ENCODE measurements at regions not wholly inside any gene's neighbourhood (a gene's known extent, or its start where the extent isn't known, plus 50 kb on each side); places are given as distances from the start of the nearest gene placed in this dataset.

- H2AK5ac ChIP-seq (ENCODE audit: low read depth, low read length), result no peak overlapping the region
- no peak overlapping the region for H3K18ac ChIP-seq (ENCODE audit: low read length)
- no peaks in the 10 kb centered on the region for H3K27me3 ChIP-seq (ENCODE audit: control insufficient read depth in 3 of 3, insufficient read depth in 3 of 3, low read depth in 1 of 3, low read length in 3 of 3)
- no peak for DNase-seq (ENCODE audit: low spot score)
- H2BK12ac ChIP-seq (ENCODE audit: low read length), result no peak overlapping the region
- no peak overlapping the region for H3K9ac ChIP-seq (ENCODE audit: low read depth, low read length, poor library complexity)
- no peak overlapping the region for H2AFZ ChIP-seq (ENCODE audit: low read length)
- no peak overlapping the region for H2BK15ac ChIP-seq (ENCODE audit: low read length)
- H3K4me2 ChIP-seq (ENCODE audit: insufficient read depth, low read length, poor library complexity, severe bottlenecking), result no peak overlapping the region
- H3K4me1 ChIP-seq (ENCODE audit: control insufficient read depth in 2 of 2, insufficient read depth in 1 of 2, low read depth in 1 of 2, low read length in 2 of 2), result peaks cover 0 to 1% of the 10 kb centered on the region in 2 donors
- H3K79me1 ChIP-seq (ENCODE audit: low read depth, low read length), result no peaks in the 10 kb centered on the region
- no peaks in the 10 kb centered on the region for H3K9me3 ChIP-seq (replicated peaks in 1 of 2; ENCODE audit: control insufficient read depth in 2 of 2, insufficient read depth in 1 of 2, low read depth in 1 of 2, low read length in 2 of 2)
- no peak overlapping the region for H2BK5ac ChIP-seq (ENCODE audit: low read length)
- H3K36me3 ChIP-seq (replicated peaks in 1 of 2; ENCODE audit: control insufficient read depth in 2 of 2, insufficient read depth in 2 of 2, low read length in 2 of 2), result no peaks in the 10 kb centered on the region
- H3K27ac ChIP-seq (replicated peaks; ENCODE audit: low read length), result no peak overlapping the region
- no peak overlapping the region for H3K14ac ChIP-seq (ENCODE audit: low read length)
- H3K4me3 ChIP-seq (ENCODE audit: low read length in 2 of 2), result no peak overlapping the region
- H3K23ac ChIP-seq (ENCODE audit: low read depth, low read length, poor library complexity), result no peak overlapping the region
- H3K4ac ChIP-seq (ENCODE audit: low read length), result no peak overlapping the region
- no CpG with 5 or more reads among the region's 1 CpG for WGBS, 2 donors (ENCODE audit: extremely low coverage in 2 of 2, insufficient read length in 2 of 2, insufficient replicate concordance in 1 of 2)
- H4K91ac ChIP-seq (ENCODE audit: low read depth, low read length, poor library complexity), result no peak overlapping the region
- no peak overlapping the region for H2BK120ac ChIP-seq (ENCODE audit: low read depth, low read length)
- H4K8ac ChIP-seq (ENCODE audit: low read depth, low read length), result no peak overlapping the region
Observed at GRCh38 chr1:184865831-184866230, 108.5 kb downstream of the NIBAN1 start.

DNA sequence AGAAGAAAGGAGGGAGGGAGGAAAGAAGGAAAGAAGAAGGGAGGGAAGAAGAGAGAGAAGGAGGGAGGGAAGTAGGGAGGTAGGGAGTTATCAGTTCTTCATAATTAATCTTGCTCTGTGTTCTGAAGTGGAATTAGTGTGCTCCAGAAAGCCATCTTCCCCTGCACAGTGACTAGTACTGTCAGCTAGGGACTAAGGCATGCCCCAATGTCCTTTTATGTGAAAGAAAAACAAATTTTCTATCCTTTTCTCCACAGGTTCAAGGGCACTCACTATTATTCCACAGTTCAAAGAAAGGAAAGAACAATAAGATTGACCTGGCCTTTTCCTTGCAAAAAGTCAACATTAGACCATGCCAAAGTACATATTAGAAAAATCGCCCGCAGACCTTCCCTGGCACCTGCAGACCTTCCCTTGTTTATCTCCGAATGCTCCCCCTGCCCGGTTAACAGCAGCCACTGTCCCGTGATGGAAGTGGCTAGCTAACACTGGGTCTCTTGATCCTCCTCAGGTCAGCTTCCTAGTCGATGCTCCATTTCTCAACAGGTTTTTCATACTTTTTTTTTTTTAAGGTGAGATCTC is 107.2 kb upstream of the EDEM3 start:
- no peak overlapping the region for H3K18ac ChIP-seq (ENCODE audit: low read length)
- H4K91ac ChIP-seq (ENCODE audit: low read depth, low read length, poor library complexity), result no peak overlapping the region
- no peak overlapping the region for H2BK12ac ChIP-seq (ENCODE audit: low read length)
- no peak overlapping the region for H2BK15ac ChIP-seq (ENCODE audit: low read length)
- no peak overlapping the region for H3K4me3 ChIP-seq (ENCODE audit: low read length in 2 of 2)
- H3K23ac ChIP-seq (ENCODE audit: low read depth, low read length, poor library complexity), result no peak overlapping the region
- H3K4ac ChIP-seq (ENCODE audit: low read length), result no peak overlapping the region
- no peak overlapping the region for H3K9ac ChIP-seq (ENCODE audit: low read depth, low read length, poor library complexity)
- no peak overlapping the region for H3K14ac ChIP-seq (ENCODE audit: low read length)
- H4K8ac ChIP-seq (ENCODE audit: low read depth, low read length), result no peak overlapping the region
- H2AK5ac ChIP-seq (ENCODE audit: low read depth, low read length), result no peak overlapping the region
- H2AFZ ChIP-seq (ENCODE audit: low read length), result no peak overlapping the region
- WGBS, 2 donors (ENCODE audit: extremely low coverage in 2 of 2, insufficient read length in 2 of 2, insufficient replicate concordance in 1 of 2), result no CpG with 5 or more reads among the region's 6 CpGs
- H3K4me1 ChIP-seq (ENCODE audit: control insufficient read depth in 2 of 2, insufficient read depth in 1 of 2, low read depth in 1 of 2, low read length in 2 of 2), result no peaks in the 10 kb centered on the region
- no peak overlapping the region for H3K27ac ChIP-seq (replicated peaks; ENCODE audit: low read length)
- no peak overlapping the region for H3K4me2 ChIP-seq (ENCODE audit: insufficient read depth, low read length, poor library complexity, severe bottlenecking)
- no peak overlapping the region for H2BK120ac ChIP-seq (ENCODE audit: low read depth, low read length)
- H3K27me3 ChIP-seq (ENCODE audit: control insufficient read depth in 3 of 3, insufficient read depth in 3 of 3, low read depth in 1 of 3, low read length in 3 of 3), result no peaks in the 10 kb centered on the region
- no peak overlapping the region for H2BK5ac ChIP-seq (ENCODE audit: low read length)
- no peaks in the 10 kb centered on the region for H3K79me1 ChIP-seq (ENCODE audit: low read depth, low read length)
- H3K36me3 ChIP-seq (replicated peaks in 1 of 2; ENCODE audit: control insufficient read depth in 2 of 2, insufficient read depth in 2 of 2, low read length in 2 of 2), result no peaks in the 10 kb centered on the region
- no peak for DNase-seq (ENCODE audit: low spot score)
- H3K9me3 ChIP-seq (replicated peaks in 1 of 2; ENCODE audit: control insufficient read depth in 2 of 2, insufficient read depth in 1 of 2, low read depth in 1 of 2, low read length in 2 of 2), result no peaks in the 10 kb centered on the region

DNA sequence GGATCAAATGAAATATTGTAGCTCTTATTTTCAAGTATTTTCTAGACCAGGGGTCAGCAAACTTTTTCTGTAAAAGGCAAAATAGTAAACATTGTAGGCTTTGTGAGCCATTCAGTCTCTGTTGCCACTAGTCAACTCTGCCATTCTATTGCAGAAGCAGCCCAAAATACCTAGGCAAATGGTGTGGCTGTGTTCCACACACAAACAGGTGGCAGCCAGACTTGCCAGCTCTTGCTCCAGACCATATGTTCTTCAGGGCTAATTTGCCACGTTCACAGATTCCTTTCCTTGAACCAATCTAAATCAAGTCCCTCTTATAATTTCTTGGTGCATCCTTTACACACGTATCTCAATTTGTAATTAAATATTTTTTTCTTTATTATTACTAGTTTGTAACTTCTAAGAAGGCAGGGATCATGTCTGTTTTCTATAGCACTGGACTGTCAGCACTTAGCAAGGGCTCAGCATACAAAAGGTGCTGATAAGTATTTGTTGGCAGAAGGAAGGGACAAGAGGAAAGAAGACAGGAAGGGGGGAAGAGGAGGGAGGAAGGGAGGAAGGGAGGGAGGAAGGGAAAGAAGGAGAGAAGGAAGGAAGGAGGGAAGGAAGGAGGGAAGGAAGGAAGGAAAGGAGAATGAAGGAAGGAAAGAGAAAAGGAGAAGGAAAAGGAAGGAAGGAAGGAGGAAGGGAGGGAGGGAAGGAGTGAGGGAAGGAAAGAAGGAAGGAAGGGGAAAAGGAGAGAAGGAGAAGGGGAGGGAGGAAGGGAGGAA is 106.5 kb upstream of the EDEM3 start:
- Histone ChIP-seq H2BK15ac (ENCODE audit: low read length) (no peak overlapping the region), H3K18ac (ENCODE audit: low read length) (no peak overlapping the region), H3K79me1 (ENCODE audit: low read depth, low read length) (no peaks in the 10 kb centered on the region), H2AK5ac (ENCODE audit: low read depth, low read length) (no peak overlapping the region), H3K4me3 (ENCODE audit: low read length in 2 of 2) (no peak overlapping the region), H3K9me3 (replicated peaks in 1 of 2; ENCODE audit: control insufficient read depth in 2 of 2, insufficient read depth in 1 of 2, low read depth in 1 of 2, low read length in 2 of 2) (no peaks in the 10 kb centered on the region), H3K14ac (ENCODE audit: low read length) (no peak overlapping the region), H3K36me3 (replicated peaks in 1 of 2; ENCODE audit: control insufficient read depth in 2 of 2, insufficient read depth in 2 of 2, low read length in 2 of 2) (no peaks in the 10 kb centered on the region), H3K4ac (ENCODE audit: low read length) (no peak overlapping the region), H3K4me2 (ENCODE audit: insufficient read depth, low read length, poor library complexity, severe bottlenecking) (no peak overlapping the region), H2BK5ac (ENCODE audit: low read length) (no peak overlapping the region), H4K91ac (ENCODE audit: low read depth, low read length, poor library complexity) (no peak overlapping the region), H2BK120ac (ENCODE audit: low read depth, low read length) (no peak overlapping the region), H3K27me3 (ENCODE audit: control insufficient read depth in 3 of 3, insufficient read depth in 3 of 3, low read depth in 1 of 3, low read length in 3 of 3) (no peaks in the 10 kb centered on the region), H3K23ac (ENCODE audit: low read depth, low read length, poor library complexity) (no peak overlapping the region), H3K9ac (ENCODE audit: low read depth, low read length, poor library complexity) (no peak overlapping the region), H2BK12ac (ENCODE audit: low read length) (no peak overlapping the region), H3K27ac (replicated peaks; ENCODE audit: low read length) (no peak overlapping the region), H3K4me1 (ENCODE audit: control insufficient read depth in 2 of 2, insufficient read depth in 1 of 2, low read depth in 1 of 2, low read length in 2 of 2) (no peaks in the 10 kb centered on the region), H4K8ac (ENCODE audit: low read depth, low read length) (no peak overlapping the region), H2AFZ (ENCODE audit: low read length) (no peak overlapping the region)
- no peak for DNase-seq (ENCODE audit: low spot score)
- WGBS, 2 donors (ENCODE audit: extremely low coverage in 2 of 2, insufficient read length in 2 of 2, insufficient replicate concordance in 1 of 2), result no CpG with 5 or more reads among the region's 2 CpGs

DNA sequence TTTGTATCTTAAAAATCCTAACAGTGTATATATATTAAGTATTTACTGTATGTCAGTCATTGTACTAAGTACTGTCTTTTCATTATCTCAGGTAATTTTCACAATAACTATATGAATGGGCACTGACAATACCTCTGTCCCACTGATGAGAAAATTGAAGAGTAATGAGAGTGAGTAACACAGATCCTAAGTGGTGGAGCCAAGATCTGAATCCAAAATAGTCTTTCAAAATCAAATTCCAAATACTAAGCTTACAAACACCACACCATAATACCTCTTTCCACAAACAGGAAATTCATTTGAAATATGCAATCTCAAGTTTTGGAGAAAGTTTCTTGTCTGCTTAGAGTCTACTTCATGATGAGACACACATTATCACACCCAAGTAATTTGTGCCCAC is 105.9 kb upstream of the EDEM3 start:
- H3K27ac ChIP-seq (replicated peaks; ENCODE audit: low read length), result no peak overlapping the region
- no peak overlapping the region for H3K9ac ChIP-seq (ENCODE audit: low read depth, low read length, poor library complexity)
- H2BK15ac ChIP-seq (ENCODE audit: low read length), result no peak overlapping the region
- H3K23ac ChIP-seq (ENCODE audit: low read depth, low read length, poor library complexity), result no peak overlapping the region
- H3K4me2 ChIP-seq (ENCODE audit: insufficient read depth, low read length, poor library complexity, severe bottlenecking), result no peak overlapping the region
- no peak overlapping the region for H3K4me3 ChIP-seq (ENCODE audit: low read length in 2 of 2)
- no peaks in the 10 kb centered on the region for H3K27me3 ChIP-seq (ENCODE audit: control insufficient read depth in 3 of 3, insufficient read depth in 3 of 3, low read depth in 1 of 3, low read length in 3 of 3)
- no peaks in the 10 kb centered on the region for H3K79me1 ChIP-seq (ENCODE audit: low read depth, low read length)
- H2BK5ac ChIP-seq (ENCODE audit: low read length), result no peak overlapping the region
- H4K91ac ChIP-seq (ENCODE audit: low read depth, low read length, poor library complexity), result no peak overlapping the region
- no peak overlapping the region for H2BK120ac ChIP-seq (ENCODE audit: low read depth, low read length)
- H3K9me3 ChIP-seq (replicated peaks in 1 of 2; ENCODE audit: control insufficient read depth in 2 of 2, insufficient read depth in 1 of 2, low read depth in 1 of 2, low read length in 2 of 2), result no peaks in the 10 kb centered on the region
- H2AK5ac ChIP-seq (ENCODE audit: low read depth, low read length), result no peak overlapping the region
- H3K36me3 ChIP-seq (replicated peaks in 1 of 2; ENCODE audit: control insufficient read depth in 2 of 2, insufficient read depth in 2 of 2, low read length in 2 of 2), result no peaks in the 10 kb centered on the region
- no peak overlapping the region for H2AFZ ChIP-seq (ENCODE audit: low read length)
- H3K4me1 ChIP-seq (ENCODE audit: control insufficient read depth in 2 of 2, insufficient read depth in 1 of 2, low read depth in 1 of 2, low read length in 2 of 2), result no peaks in the 10 kb centered on the region
- no peak overlapping the region for H4K8ac ChIP-seq (ENCODE audit: low read depth, low read length)
- no peak overlapping the region for H3K14ac ChIP-seq (ENCODE audit: low read length)
- H2BK12ac ChIP-seq (ENCODE audit: low read length), result no peak overlapping the region
- no peak overlapping the region for H3K4ac ChIP-seq (ENCODE audit: low read length)
- no peak overlapping the region for H3K18ac ChIP-seq (ENCODE audit: low read length)
- no peak for DNase-seq (ENCODE audit: low spot score)

Measured in neuronal stem cell (in vitro differentiated cells).